ENCODE measurements at regions not wholly inside any gene's neighbourhood (a gene's known extent, or its start where the extent isn't known, plus 50 kb on each side); places are given as distances from the start of the nearest gene placed in this dataset.

DNA sequence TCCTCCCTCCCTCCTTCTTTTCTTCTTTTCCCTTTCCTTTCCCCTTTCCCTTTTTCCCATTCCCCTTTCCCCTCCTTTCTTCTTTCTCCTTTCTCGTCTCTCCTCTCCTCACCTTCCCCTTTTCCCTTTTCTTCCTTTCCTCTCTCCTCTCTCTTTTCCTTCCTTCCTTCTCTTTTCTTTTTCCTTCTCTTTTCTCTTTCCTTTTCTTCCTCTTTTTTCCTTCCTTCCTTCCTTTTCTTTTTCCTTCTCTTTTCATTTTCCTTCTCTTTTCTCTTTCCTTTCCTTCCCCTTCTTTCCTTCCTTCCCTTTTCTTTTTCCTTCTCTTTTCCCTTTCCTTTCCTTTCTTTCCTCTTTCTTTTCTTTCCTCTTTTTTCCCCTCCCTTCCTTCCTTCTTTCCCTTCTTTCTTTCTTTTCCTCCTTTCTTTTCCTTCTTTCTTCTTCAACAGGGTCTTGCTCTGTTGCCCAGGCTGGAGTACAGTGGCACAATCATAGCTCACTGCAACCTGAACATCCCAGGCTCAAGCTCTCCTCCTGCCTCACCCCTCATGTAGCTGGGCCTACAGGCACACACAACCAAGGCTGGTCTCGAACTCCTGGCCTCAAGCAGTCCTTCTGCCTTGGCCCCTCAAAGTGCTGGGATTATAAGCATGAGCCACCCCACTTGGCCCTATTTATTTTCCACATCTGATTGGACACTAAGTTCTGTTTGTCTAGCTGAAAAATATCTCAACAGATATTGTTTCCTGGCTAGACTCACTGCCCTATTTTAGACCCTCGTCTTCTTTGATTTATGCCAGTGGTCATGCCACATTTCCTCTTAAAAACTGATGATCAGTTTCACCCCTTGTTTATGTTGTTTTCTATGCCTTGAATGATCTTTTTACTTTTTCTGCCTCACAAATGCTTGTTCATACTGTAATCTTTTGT, 57.1 kb upstream of the MACF1 start:
- Histone ChIP-seq H3K4me1 (ENCODE audit: control insufficient read depth in 2 of 2, insufficient read depth in 2 of 2, low read length in 1 of 2) (peaks cover 0 to 4% of the 10 kb centered on the region in 2 donors), H3K4me3 (ENCODE audit: low read depth in 1 of 2, low read length in 2 of 2) (no peak overlapping the region), H3K27me3 (ENCODE audit: control insufficient read depth in 1 of 2, insufficient read depth in 2 of 2, low read length in 2 of 2) (no peaks in the 10 kb centered on the region), H3K9me3 (ENCODE audit: control insufficient read depth in 2 of 2, insufficient read depth in 1 of 2, low read depth in 1 of 2, low read length in 1 of 2) (no peaks in the 10 kb centered on the region), H3K27ac (ENCODE audit: low read depth in 2 of 2, low read length in 1 of 2) (no peak overlapping the region), H3K36me3 (ENCODE audit: control insufficient read depth in 2 of 2, insufficient read depth in 2 of 2, low read length in 1 of 2) (no peaks in the 10 kb centered on the region)
- 85 to 91% methylated on average over 3 of the region's 3 CpGs for WGBS, 2 donors

DNA sequence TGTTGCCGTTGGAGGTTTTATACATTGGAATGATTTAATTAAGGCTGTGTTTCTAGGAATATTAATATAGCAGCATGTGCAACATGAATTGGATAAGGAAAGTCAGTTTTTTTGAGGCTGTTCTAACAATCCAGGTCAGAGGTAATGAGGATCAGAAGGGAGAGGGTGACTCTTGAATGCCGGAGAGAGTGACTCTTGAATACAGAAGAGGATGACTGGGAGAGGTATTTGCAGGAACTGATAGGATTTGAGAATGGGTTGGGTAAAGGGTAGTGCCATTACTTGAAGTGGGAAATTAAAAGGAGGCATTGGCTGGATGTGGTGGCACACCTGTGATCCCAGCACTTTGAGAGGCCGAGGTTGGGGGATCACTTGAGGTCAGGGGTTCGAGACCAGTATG, 55.6 kb upstream of the MACF1 start:
- Histone ChIP-seq H3K4me1 (ENCODE audit: control insufficient read depth in 2 of 2, insufficient read depth in 2 of 2, low read length in 1 of 2) (peaks cover 0 to 2% of the 10 kb centered on the region in 2 donors), H3K4me3 (ENCODE audit: low read depth in 1 of 2, low read length in 2 of 2) (no peak overlapping the region), H3K27ac (ENCODE audit: low read depth in 2 of 2, low read length in 1 of 2) (no peak overlapping the region), H3K36me3 (ENCODE audit: control insufficient read depth in 2 of 2, insufficient read depth in 2 of 2, low read length in 1 of 2) (no peaks in the 10 kb centered on the region), H3K27me3 (ENCODE audit: control insufficient read depth in 1 of 2, insufficient read depth in 2 of 2, low read length in 2 of 2) (no peaks in the 10 kb centered on the region), H3K9me3 (ENCODE audit: control insufficient read depth in 2 of 2, insufficient read depth in 1 of 2, low read depth in 1 of 2, low read length in 1 of 2) (no peaks in the 10 kb centered on the region)
- WGBS, 2 donors, result 90 to 97% methylated on average over 4 of the region's 4 CpGs

DNA sequence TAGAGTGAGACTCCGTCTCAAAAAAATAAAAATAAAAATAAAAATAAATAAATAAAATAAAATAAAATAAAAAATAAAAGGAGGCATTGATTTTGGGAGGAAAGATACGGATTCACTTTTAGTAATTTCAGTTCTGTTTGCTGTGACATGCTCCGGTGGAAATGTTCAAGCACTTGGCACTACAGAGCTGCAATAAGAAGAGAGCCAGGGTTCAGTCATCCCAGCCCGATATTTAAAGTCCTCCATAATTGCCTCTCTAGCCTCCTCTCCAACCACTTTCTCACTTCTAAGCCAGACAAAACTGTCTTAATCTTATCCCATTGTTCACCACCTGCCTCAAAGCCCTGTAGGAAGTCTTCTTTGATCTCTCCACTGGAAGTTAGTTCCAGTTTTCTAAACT, 55.0 kb upstream of the MACF1 start:
- Histone ChIP-seq H3K9me3 (ENCODE audit: control insufficient read depth in 2 of 2, insufficient read depth in 1 of 2, low read depth in 1 of 2, low read length in 1 of 2) (no peaks in the 10 kb centered on the region), H3K36me3 (ENCODE audit: control insufficient read depth in 2 of 2, insufficient read depth in 2 of 2, low read length in 1 of 2) (no peaks in the 10 kb centered on the region), H3K4me1 (ENCODE audit: control insufficient read depth in 2 of 2, insufficient read depth in 2 of 2, low read length in 1 of 2) (peaks cover 0 to 4% of the 10 kb centered on the region in 2 donors), H3K4me3 (ENCODE audit: low read depth in 1 of 2, low read length in 2 of 2) (no peak overlapping the region), H3K27me3 (ENCODE audit: control insufficient read depth in 1 of 2, insufficient read depth in 2 of 2, low read length in 2 of 2) (no peaks in the 10 kb centered on the region), H3K27ac (ENCODE audit: low read depth in 2 of 2, low read length in 1 of 2) (no peak overlapping the region)
- 52 to 72% methylated on average over 4 of the region's 4 CpGs for WGBS, 2 donors

DNA sequence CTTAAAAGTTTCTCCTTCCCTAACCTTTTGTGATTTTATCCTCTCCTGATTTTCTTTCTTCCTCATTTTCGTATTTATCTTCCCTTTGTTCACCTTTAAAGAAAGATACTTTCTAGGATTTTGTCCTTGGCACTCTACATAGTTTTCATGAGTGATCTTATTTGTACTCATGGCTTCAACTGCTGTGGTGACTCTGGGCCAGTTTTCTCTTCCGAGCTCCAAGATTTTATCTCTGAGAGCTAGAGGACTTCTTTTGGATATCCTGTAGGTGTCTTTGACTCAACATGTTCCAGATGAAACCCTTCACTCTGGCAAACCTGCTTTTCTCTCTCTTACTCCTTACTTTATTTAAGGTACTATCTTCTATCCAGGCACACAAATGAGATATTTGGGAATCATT, 53.7 kb upstream of the MACF1 start:
- 53 to 70% methylated on average over 2 of the region's 2 CpGs for WGBS, 2 donors

DNA sequence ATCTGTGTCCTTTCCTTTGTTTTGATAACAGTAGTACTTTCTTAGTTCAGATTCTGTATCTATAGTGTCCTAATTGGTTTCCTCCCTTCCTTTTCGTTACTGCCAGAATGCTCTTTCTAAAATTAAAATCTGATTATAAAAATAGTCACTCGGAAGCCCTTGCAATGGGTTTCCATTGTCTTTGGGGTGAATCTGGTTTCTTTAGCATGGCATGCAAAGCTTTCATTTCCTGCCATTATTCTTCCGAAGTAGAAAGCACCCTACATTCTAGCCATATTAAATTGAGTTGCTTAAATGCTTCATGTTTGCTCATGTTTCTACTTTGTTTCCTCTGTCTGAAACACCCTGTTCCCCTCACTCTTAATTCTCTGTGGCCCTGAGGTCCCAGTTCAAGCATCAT, 53.2 kb upstream of the MACF1 start:
- 76 to 86% methylated on average over 3 of the region's 3 CpGs for WGBS, 2 donors
- no peaks in the 10 kb centered on the region for H3K36me3 ChIP-seq (ENCODE audit: control insufficient read depth in 2 of 2, insufficient read depth in 2 of 2, low read length in 1 of 2)
- H3K27ac ChIP-seq (ENCODE audit: low read depth in 2 of 2, low read length in 1 of 2), result no peak overlapping the region
- peaks cover 0 to 5% of the 10 kb centered on the region in 2 donors for H3K4me1 ChIP-seq (ENCODE audit: control insufficient read depth in 2 of 2, insufficient read depth in 2 of 2, low read length in 1 of 2)
- no peak overlapping the region for H3K4me3 ChIP-seq (ENCODE audit: low read depth in 1 of 2, low read length in 2 of 2)
- no peaks in the 10 kb centered on the region for H3K9me3 ChIP-seq (ENCODE audit: control insufficient read depth in 2 of 2, insufficient read depth in 1 of 2, low read depth in 1 of 2, low read length in 1 of 2)
- no peaks in the 10 kb centered on the region for H3K27me3 ChIP-seq (ENCODE audit: control insufficient read depth in 1 of 2, insufficient read depth in 2 of 2, low read length in 2 of 2)

More for the DNA sequence above, 53.7 kb upstream of the MACF1 start:
- no peak overlapping the region for H3K4me3 ChIP-seq (ENCODE audit: low read depth in 1 of 2, low read length in 2 of 2)
- no peaks in the 10 kb centered on the region for H3K9me3 ChIP-seq (ENCODE audit: control insufficient read depth in 2 of 2, insufficient read depth in 1 of 2, low read depth in 1 of 2, low read length in 1 of 2)
- H3K36me3 ChIP-seq (ENCODE audit: control insufficient read depth in 2 of 2, insufficient read depth in 2 of 2, low read length in 1 of 2), result no peaks in the 10 kb centered on the region
- no peak overlapping the region for H3K27ac ChIP-seq (ENCODE audit: low read depth in 2 of 2, low read length in 1 of 2)
- H3K27me3 ChIP-seq (ENCODE audit: control insufficient read depth in 1 of 2, insufficient read depth in 2 of 2, low read length in 2 of 2), result no peaks in the 10 kb centered on the region
- H3K4me1 ChIP-seq (ENCODE audit: control insufficient read depth in 2 of 2, insufficient read depth in 2 of 2, low read length in 1 of 2), result peaks cover 0 to 5% of the 10 kb centered on the region in 2 donors

DNA sequence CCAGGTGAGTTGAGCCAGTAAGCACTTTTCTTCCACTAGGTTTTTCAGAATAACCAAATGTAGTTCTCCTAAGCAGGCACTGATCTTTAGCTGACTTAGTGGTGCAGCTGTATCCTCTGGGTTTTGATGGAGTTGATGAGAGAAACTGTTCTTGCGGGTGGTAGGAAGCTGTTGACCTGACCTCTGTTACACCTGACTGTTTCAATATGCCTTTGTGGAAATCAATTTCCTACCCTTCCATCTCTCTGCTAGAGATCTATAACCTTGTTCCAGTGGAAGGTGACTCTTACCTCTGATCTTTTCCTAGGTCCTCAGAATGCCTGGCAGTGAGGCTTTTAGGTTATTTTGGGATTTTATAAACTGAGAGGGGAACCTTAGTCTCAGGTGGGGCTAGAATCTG, 51.6 kb upstream of the MACF1 start:
- Histone ChIP-seq H3K27ac (ENCODE audit: low read depth in 2 of 2, low read length in 1 of 2) (no peak overlapping the region), H3K4me3 (ENCODE audit: low read depth in 1 of 2, low read length in 2 of 2) (no peak overlapping the region), H3K27me3 (ENCODE audit: control insufficient read depth in 1 of 2, insufficient read depth in 2 of 2, low read length in 2 of 2) (no peaks in the 10 kb centered on the region), H3K9me3 (ENCODE audit: control insufficient read depth in 2 of 2, insufficient read depth in 1 of 2, low read depth in 1 of 2, low read length in 1 of 2) (no peaks in the 10 kb centered on the region), H3K4me1 (ENCODE audit: control insufficient read depth in 2 of 2, insufficient read depth in 2 of 2, low read length in 1 of 2) (peaks cover 0 to 3% of the 10 kb centered on the region in 2 donors), H3K36me3 (ENCODE audit: control insufficient read depth in 2 of 2, insufficient read depth in 2 of 2, low read length in 1 of 2) (no peaks in the 10 kb centered on the region)
- 67 to 88% methylated on average over 1 of the region's 1 CpG for WGBS, 2 donors

DNA sequence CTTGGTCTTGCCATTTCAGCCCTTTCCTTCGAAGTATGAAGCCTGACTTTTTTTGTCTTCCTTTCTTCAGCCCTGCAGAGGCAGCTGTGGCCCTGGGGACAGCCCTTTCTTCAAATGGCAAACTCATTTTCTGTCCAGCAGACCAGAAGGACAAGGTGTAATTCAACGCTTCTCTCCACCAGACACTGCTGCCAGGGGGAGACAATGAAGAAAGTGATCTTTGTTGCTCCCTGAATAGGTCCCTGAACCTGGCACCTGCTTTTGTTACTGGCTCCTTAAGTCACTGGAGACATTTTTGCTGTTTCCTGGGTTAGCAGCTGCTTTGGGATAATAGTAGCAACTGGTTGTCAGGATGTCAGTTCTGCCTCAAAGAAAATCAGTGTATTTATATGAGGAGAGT, 50.8 kb upstream of the MACF1 start:
- 82 to 91% methylated on average over 2 of the region's 2 CpGs for WGBS, 2 donors
- H3K9me3 ChIP-seq (ENCODE audit: control insufficient read depth in 2 of 2, insufficient read depth in 1 of 2, low read depth in 1 of 2, low read length in 1 of 2), result no peaks in the 10 kb centered on the region
- H3K4me3 ChIP-seq (ENCODE audit: low read depth in 1 of 2, low read length in 2 of 2), result no peak overlapping the region
- peaks cover 0 to 9% of the 10 kb centered on the region in 2 donors for H3K4me1 ChIP-seq (ENCODE audit: control insufficient read depth in 2 of 2, insufficient read depth in 2 of 2, low read length in 1 of 2)
- no peaks in the 10 kb centered on the region for H3K27me3 ChIP-seq (ENCODE audit: control insufficient read depth in 1 of 2, insufficient read depth in 2 of 2, low read length in 2 of 2)
- H3K36me3 ChIP-seq (ENCODE audit: control insufficient read depth in 2 of 2, insufficient read depth in 2 of 2, low read length in 1 of 2), result no peaks in the 10 kb centered on the region
- no peak overlapping the region for H3K27ac ChIP-seq (ENCODE audit: low read depth in 2 of 2, low read length in 1 of 2)

DNA sequence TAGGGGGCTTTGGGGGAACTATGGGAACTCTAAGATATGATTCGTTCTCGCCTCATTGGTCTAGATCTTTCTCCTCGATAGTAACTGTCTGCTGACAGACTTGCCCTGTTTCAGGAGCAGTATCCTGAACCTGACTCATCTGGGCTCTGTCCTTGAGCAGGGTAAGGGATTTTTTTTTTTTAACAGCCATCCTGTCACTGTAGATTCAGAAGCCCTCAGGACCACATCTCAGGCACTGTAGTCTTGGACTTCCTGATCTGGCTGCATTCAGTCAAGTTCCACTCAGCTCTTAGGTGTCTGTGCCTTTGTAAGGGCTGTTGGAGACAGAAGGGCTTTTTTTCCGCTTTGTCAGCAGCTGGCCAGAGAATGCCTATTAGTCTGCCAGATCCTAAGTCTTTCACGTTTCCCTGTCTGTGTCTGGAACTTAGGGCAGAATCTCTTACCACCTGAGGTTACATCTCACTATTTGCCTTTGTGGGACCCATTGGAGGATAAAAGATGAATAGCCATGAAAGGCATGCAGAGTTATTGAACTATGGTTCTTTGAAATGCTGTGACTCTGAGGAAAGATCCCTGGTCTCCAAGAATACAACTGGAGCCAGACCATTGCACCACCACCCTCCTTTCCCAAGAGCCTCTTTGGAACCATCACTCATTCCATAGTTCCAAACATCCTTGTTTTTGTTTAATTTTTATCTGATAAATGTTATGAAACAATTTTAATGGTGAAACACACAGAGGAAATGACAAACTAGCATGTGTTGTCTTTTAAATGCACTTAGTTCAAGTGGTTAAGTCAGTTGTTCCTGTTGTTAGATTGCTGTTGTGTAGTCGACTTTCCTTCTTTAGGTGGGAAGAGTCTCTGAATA, 49.7 kb upstream of the MACF1 start:
- no peaks in the 10 kb centered on the region for H3K9me3 ChIP-seq (ENCODE audit: control insufficient read depth in 2 of 2, insufficient read depth in 1 of 2, low read depth in 1 of 2, low read length in 1 of 2)
- WGBS, 2 donors, result 51 to 59% methylated on average over 6 of the region's 6 CpGs
- no peak overlapping the region for H3K4me3 ChIP-seq (ENCODE audit: low read depth in 1 of 2, low read length in 2 of 2)
- H3K27ac ChIP-seq (ENCODE audit: low read depth in 2 of 2, low read length in 1 of 2), result peak overlapping the region; percentile 6 to 52
- H3K4me1 ChIP-seq (ENCODE audit: control insufficient read depth in 2 of 2, insufficient read depth in 2 of 2, low read length in 1 of 2), result peaks cover 0 to 14% of the 10 kb centered on the region in 2 donors
- H3K27me3 ChIP-seq (ENCODE audit: control insufficient read depth in 1 of 2, insufficient read depth in 2 of 2, low read length in 2 of 2), result no peaks in the 10 kb centered on the region
- no peaks in the 10 kb centered on the region for H3K36me3 ChIP-seq (ENCODE audit: control insufficient read depth in 2 of 2, insufficient read depth in 2 of 2, low read length in 1 of 2)

All from esophagus (tissue), 2 donors.